IMR-90 (cell line): ENCODE measurements at regions not wholly inside any gene's neighbourhood (a gene's known extent, or its start where the extent isn't known, plus 50 kb on each side); places are given as distances from the start of the nearest gene placed in this dataset.

Source experiments
- ATAC-seq: fragments of 200-7000 bp; cut with Tn5 transposase; 2 replicates; pipeline ENCODE4 v1.9.1; 2020; ENCODE audit warnings: low read depth, mild to moderate bottlenecking, moderate library complexity
- BruUV-seq: library from RNA; stranded (reverse); fragments of 400-500 nt; replicated peaks from 2 replicates; lab custom pipeline; 2021; lab: Mats Ljungman, UMichigan
- CTCF ChIA-PET: fragments of 300-600 bp; formaldehyde crosslinking; extraction: SDS; loops from one replicate; lab custom pipeline; 2021; ENCODE audit warnings: antibody characterized with exemption; lab: Yijun Ruan, JAX
- POLR2A ChIA-PET: fragments of 300-600 bp; sonication (Branson Sonifier 250); formaldehyde crosslinking; loops from one replicate; lab custom pipeline; 2022; ENCODE audit warnings: antibody characterized with exemption; ENCODE audit not compliant: unreplicated experiment; lab: Charles Lee
- DNase-seq: peaks from one replicate; pipeline ENCODE4 v3.0.0; 2013
- H2AFZ ChIP-seq: replicated peaks from 2 replicates; pipeline ENCODE3; 2013; ENCODE audit warnings: low read length, mild to moderate bottlenecking; ENCODE audit not compliant: poor library complexity
- H2AK5ac ChIP-seq: 2 replicates; pipeline ENCODE4 v1.6.1; 2013; ENCODE audit warnings: low read depth, low read length, inconsistent platforms
- H2AK9ac ChIP-seq: replicated peaks from 2 replicates; pipeline ENCODE3; 2013; ENCODE audit warnings: mild to moderate bottlenecking, low read depth, low read length, moderate library complexity; ENCODE audit not compliant: poor library complexity
- H2BK120ac ChIP-seq: 2 replicates; pipeline ENCODE4 v1.6.1; 2013; ENCODE audit warnings: low read depth, low read length, inconsistent platforms
- H2BK15ac ChIP-seq: 3 replicates; pipeline ENCODE4 v1.6.1; 2013; ENCODE audit warnings: low read depth, low read length, inconsistent platforms
- H2BK20ac ChIP-seq: 2 replicates; pipeline ENCODE4 v1.6.1; 2013; ENCODE audit warnings: low read depth, mild to moderate bottlenecking, inconsistent platforms, low read length, moderate library complexity
- H2BK5ac ChIP-seq: 2 replicates; pipeline ENCODE4 v1.6.1; 2013; ENCODE audit warnings: mild to moderate bottlenecking, low read depth, low read length, inconsistent platforms; ENCODE audit not compliant: poor library complexity, severe bottlenecking
- H3K14ac ChIP-seq: replicated peaks from 2 replicates; pipeline ENCODE4 v1.6.1; 2013; ENCODE audit warnings: low read depth, low read length, inconsistent platforms
- H3K18ac ChIP-seq: 2 replicates; pipeline ENCODE4 v1.6.1; 2013; ENCODE audit warnings: low read depth, low read length, control low read depth
- H3K23ac ChIP-seq: 2 replicates; pipeline ENCODE4 v1.6.1; 2013; ENCODE audit warnings: low read depth, low read length, inconsistent platforms
- H3K27ac ChIP-seq: 2 replicates; pipeline ENCODE4 v1.5.1; 2013; ENCODE audit warnings: mild to moderate bottlenecking, control low read depth, low read length; ENCODE audit not compliant: insufficient read depth
- H3K27me3 ChIP-seq: 2 replicates; pipeline ENCODE4 v1.6.1; 2013; ENCODE audit warnings: low read length; ENCODE audit not compliant: control insufficient read depth, insufficient read depth
- H3K36me3 ChIP-seq: 2 replicates; pipeline ENCODE4 v1.6.1; 2013; ENCODE audit warnings: low read length, mixed read lengths; ENCODE audit not compliant: control insufficient read depth, insufficient read depth
- H3K4ac ChIP-seq: 2 replicates; pipeline ENCODE4 v1.6.1; 2013; ENCODE audit warnings: low read depth, low read length, inconsistent platforms
- H3K4me1 ChIP-seq: 2 replicates; pipeline ENCODE4 v1.6.1; 2013; ENCODE audit warnings: low read length, mixed read lengths; ENCODE audit not compliant: control insufficient read depth, insufficient read depth
- H3K4me2 ChIP-seq: 2 replicates; pipeline ENCODE4 v1.6.1; 2013; ENCODE audit warnings: low read depth, mild to moderate bottlenecking, control low read depth, low read length, moderate library complexity
- H3K4me3 ChIP-seq: 2 replicates; pipeline ENCODE4 v1.5.1; 2013; ENCODE audit warnings: low read depth, mild to moderate bottlenecking, control low read depth, low read length, moderate library complexity; ENCODE audit not compliant: insufficient read depth
- H3K56ac ChIP-seq: 2 replicates; pipeline ENCODE4 v1.6.1; 2013; ENCODE audit warnings: low read length, inconsistent platforms; ENCODE audit not compliant: insufficient read depth; ENCODE audit errors: extremely low read depth
- H3K79me1 ChIP-seq, 2 experiments: 2 replicates each; pipeline ENCODE4 v1.6.1; 2013; ENCODE audit warnings: low read length in 2 of 2, inconsistent platforms in 1 of 2, low read depth in 1 of 2
- H3K9ac ChIP-seq: 2 replicates; pipeline ENCODE4 v1.6.1; 2013; ENCODE audit warnings: low read depth, low read length, control low read depth
- H3K9me1 ChIP-seq: 2 replicates; pipeline ENCODE4 v1.6.1; 2013; ENCODE audit warnings: low read length, inconsistent platforms; ENCODE audit not compliant: insufficient read depth
- H3K9me3 ChIP-seq: 2 replicates; pipeline ENCODE4 v1.6.1; 2013; ENCODE audit warnings: low read length; ENCODE audit not compliant: control insufficient read depth, insufficient read depth
- H4K20me1 ChIP-seq: 2 replicates; pipeline ENCODE4 v1.6.1; 2013; ENCODE audit warnings: low read length, inconsistent platforms; ENCODE audit not compliant: insufficient read depth
- H4K5ac ChIP-seq: 2 replicates; pipeline ENCODE4 v1.6.1; 2013; ENCODE audit warnings: mild to moderate bottlenecking, low read depth, low read length, control low read depth
- H4K8ac ChIP-seq, 2 experiments: 2 replicates each; pipeline ENCODE4 v1.6.1; 2013; ENCODE audit warnings: low read depth in 2 of 2, low read length in 2 of 2, control low read depth in 1 of 2, inconsistent platforms in 1 of 2
- H4K91ac ChIP-seq: 2 replicates; pipeline ENCODE4 v1.6.1; 2013; ENCODE audit warnings: low read depth, low read length, inconsistent platforms; ENCODE audit not compliant: insufficient read depth
- CEBPB ChIP-seq: IDR thresholded peaks from 2 replicates; pipeline ENCODE4 v1.6.1; 2012; ENCODE audit warnings: low read depth, low read length, improper control_type of control experiment
- FOS ChIP-seq: fragments of 150-350 bp; IDR thresholded peaks from 2 replicates; pipeline ENCODE4 v1.6.1; 2016; ENCODE audit warnings: low read depth, low read length
- MAFK ChIP-seq: IDR thresholded peaks from 2 replicates; pipeline ENCODE4 v1.6.1; 2012; ENCODE audit warnings: low read depth, low read length, improper control_type of control experiment
- MAZ ChIP-seq: IDR thresholded peaks from 2 replicates; pipeline ENCODE4 v1.6.1; 2012; ENCODE audit warnings: low read depth, mild to moderate bottlenecking, low read length, improper control_type of control experiment, moderate library complexity, borderline replicate concordance
- NFE2L2 ChIP-seq: fragments of 150-350 bp; IDR thresholded peaks from 2 replicates; pipeline ENCODE4 v1.6.1; 2016; ENCODE audit warnings: low read depth, mild to moderate bottlenecking, low read length
- dilution Hi-C: fragments of 300-500 bp; cut with HindIII; formaldehyde crosslinking; loops from one replicate; pipeline ENCODE4 v1.14.3; 2018; ENCODE audit warnings: low sequenced_read_pairs; ENCODE audit not compliant: unreplicated experiment
- in situ Hi-C: fragments of 300-500 bp; cut with MboI; formaldehyde crosslinking; loops from 3 replicates; pipeline ENCODE4 v1.14.3; 2019; ENCODE audit warnings: low sequenced_read_pairs, inconsistent platforms, mixed read lengths
- intact Hi-C: fragments of 100-400 bp; cut with micrococcal nuclease; formaldehyde crosslinking; loops from 2 replicates; pipeline ENCODE4 v1.10.0; 2022

DNA sequence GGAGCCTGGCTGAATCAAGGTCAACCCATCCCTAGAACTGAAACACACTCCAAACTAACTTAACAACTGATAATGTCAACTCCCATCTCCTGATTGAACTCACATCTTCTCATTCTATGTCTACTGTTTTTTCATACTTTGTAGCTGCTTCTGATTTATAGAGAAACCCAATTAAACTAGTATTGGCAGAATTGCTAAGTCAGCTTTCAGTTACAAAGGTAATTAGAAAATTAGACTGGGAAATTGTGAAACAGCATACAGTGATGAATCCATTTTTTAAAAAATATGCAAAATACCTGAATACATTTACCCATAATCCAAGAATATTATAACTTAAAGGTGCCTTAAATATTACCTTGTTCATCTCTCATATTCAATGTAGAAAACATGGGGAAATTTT, 535.2 kb upstream of the CLINT1 start:
- Histone ChIP-seq H3K23ac (no peak overlapping the region), H3K4ac (no peak overlapping the region), H4K5ac (no peak overlapping the region), H3K9me3 (no peaks in the 10 kb centered on the region), H3K27me3 (peaks cover 4% of the 10 kb centered on the region), H2AK9ac (no peak overlapping the region), H2BK120ac (no peak overlapping the region), H2BK15ac (no peak overlapping the region), H3K36me3 (no peaks in the 10 kb centered on the region), H3K79me1 (no peaks in the 10 kb centered on the region), H3K4me1 (no peaks in the 10 kb centered on the region), H2AFZ (no peak overlapping the region), H2BK5ac (no peak overlapping the region), H4K91ac (no peak overlapping the region), H3K9me1 (no peaks in the 10 kb centered on the region), H4K8ac (no peak overlapping the region), H3K4me2 (no peak overlapping the region), H2AK5ac (no peak overlapping the region), H3K18ac (no peak overlapping the region), H3K56ac (no peak overlapping the region), H2BK20ac (no peak overlapping the region), H4K20me1 (no peaks in the 10 kb centered on the region), H3K4me3 (no peak overlapping the region), H3K27ac (no peak overlapping the region), H3K9ac (no peak overlapping the region), H3K14ac (no peak overlapping the region)
- intact Hi-C loops: no loop called here
- BruUV-seq: no TSS peak
- CTCF ChIA-PET: no interaction called here
- in situ Hi-C loops: no loop called here
- TF ChIP-seq CEBPB: no peak
- no peak for TF ChIP-seq NFE2L2
- peak; percentile 20; the same call in 1 of the 2 replicates for TF ChIP-seq MAFK
- TF ChIP-seq MAZ: no peak
- no peak for TF ChIP-seq FOS
- DNase-seq (no peak), ATAC-seq (no peak)
- POLR2A ChIA-PET: no interaction called here
- dilution Hi-C loops: no loop called here
